GM19328 (cell line): ENCODE measurements at regions not wholly inside any gene's neighbourhood (a gene's known extent, or its start where the extent isn't known, plus 50 kb on each side); places are given as distances from the start of the nearest gene placed in this dataset.
A peak's percentile ranks its signal among the peaks of the same experiment; 100 is the strongest.
"Not testable (repeated sequence)": the region's sequence is repeated elsewhere in the genome, so short reads cannot be mapped to it uniquely, and the experiment has no call there.

ENCODE experiments used
- ATAC-seq: cut with Tn5 transposase; IDR thresholded peaks from one replicate; pipeline ENCODE4 v1.9.1; 2021; ENCODE audit warnings: mild to moderate bottlenecking, moderate library complexity; ENCODE audit not compliant: unreplicated experiment

DNA sequence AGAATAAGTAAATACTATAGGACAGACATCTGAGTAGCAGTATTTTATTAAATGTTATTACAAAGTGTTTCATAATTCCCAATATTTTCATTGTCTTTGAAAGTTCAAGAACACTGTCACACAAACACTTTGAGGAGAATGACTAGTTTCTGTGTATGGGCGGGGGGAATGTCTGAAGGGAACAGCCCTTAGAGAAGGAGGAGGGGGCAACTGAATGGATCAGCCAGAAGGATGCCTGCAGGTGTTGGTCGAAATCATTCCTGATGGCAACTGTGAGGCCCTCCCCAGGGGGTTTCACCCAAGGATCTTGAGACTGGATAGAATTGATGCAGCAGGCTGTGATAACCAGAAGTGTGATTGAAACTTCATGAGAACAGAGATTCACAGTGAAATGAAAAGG is 223.2 kb upstream of the C1orf87 start:
- ATAC-seq: no peak

DNA sequence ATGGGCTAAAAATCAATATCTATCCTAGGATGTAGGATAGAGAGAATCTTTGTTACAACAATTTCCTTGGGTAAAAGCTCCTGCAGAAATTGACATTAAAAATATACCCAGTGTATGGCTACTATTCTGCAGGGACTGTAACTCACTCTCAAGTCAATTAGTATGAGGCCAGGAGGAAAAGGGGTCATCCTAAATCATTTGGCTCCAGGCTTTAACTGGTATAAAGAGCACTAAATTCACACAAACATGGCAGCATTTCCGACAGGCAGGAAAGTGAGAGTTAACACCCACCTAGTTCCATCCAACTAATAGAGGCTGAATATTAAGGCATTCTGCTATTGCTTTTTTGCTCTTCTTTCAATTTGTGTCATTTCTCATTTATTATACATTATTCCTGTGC is 218.6 kb upstream of the C1orf87 start:
- ATAC-seq: no peak

DNA sequence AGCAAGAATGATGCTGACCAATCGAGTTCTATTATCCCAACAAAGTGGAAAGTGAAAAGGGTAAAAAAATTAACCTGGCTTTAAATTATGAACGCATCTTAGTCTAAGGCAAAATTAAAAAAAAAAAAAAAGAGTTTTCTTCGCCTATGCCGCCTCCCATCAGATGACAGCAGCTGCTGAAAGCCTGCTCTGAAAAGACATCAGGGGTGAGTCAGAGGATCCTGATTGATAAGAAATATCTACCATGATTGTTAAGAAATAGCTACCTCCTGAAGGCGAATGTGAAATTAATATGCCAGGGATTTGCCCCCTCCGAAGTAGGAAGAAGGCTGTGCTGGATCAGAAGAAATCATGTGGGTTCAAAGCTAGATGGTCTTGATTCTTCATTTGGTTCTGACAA is 216.8 kb upstream of the C1orf87 start:
- no peak for ATAC-seq

DNA sequence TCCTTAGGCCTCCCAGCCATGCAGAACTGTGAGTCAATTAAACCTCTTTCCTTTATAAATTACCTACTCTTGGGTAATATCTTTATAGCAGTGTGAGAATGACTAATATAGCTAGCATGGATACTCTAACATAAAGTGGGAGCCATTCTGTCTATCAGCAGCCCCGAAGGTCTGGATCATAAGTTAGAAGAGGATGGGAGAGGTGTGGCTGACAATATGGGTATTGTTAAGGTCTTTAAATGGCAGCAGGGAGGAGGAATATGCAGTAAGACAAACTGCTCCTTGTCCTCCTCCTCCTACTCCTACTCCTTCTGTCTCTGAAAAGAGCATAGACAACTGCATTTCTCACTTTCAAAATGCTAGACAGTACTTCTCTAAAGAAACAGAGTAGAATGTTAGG is 214.0 kb upstream of the C1orf87 start:
- ATAC-seq: no peak

DNA sequence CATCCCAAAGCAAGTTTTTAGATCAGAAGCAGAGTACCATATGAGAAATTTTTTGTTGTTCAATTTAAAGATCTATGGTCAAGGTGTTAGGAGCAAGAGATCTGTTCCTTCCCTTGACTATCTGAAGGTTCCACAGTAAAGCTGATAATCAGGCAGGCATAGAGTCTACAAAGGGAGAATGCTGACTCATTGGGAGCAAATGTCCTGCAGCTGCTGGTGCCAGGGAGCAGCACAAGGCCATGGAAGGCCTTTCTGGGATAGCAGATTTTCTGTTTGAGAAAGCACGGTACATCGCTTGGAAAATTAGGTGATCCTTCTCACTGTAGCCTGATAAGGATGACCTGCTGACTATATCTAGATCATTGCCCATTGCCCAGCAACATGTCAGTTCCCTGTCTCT is 210.1 kb upstream of the C1orf87 start:
- ATAC-seq: no peak

DNA sequence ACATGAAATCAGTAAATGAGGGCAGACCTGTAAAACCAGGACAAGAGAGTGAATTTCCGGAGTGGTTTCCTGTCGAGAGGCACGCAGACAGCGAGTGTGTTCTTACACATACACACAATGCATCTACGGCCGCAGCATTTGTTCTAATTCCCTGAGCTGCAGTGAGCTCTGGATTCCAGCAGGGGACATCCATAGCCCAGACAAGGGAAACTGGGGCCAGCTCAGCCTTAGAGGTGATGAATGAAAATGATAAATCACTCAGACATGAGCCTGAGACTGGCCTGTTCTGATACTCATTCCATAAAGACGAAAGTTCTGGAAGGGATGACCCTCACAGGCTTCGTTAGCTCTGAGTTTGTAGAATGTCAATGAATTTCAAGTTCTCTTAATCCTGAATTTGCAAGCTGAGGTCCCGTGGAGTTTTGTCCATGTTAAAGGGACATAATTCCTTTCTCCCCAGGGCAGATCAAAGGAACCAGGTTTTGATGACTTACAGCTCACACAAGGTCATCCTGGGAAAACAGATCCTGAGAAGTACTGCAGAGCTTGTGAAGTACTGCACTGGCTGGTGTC is 207.9 kb upstream of the C1orf87 start:
- peak; percentile 94 for ATAC-seq

DNA sequence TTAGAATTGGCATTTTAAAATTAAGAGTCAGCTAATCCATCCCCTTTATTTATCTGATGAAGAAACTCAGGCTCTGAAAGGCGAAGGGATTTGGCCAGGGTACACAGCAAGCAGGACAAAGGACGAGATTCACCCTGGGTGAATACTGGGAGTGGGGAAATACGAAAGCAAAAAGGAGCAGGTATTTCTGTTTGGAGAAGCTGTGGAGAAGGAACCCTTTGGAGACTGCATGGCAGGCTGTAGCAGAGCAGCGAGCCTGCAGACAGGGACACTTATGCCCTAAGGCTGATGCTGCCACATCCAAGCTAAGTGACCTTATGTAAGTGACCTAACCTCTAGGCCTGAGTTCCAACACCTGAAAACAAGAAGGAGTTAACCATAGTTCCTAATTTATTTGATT is 207.2 kb upstream of the C1orf87 start:
- ATAC-seq: no peak

DNA sequence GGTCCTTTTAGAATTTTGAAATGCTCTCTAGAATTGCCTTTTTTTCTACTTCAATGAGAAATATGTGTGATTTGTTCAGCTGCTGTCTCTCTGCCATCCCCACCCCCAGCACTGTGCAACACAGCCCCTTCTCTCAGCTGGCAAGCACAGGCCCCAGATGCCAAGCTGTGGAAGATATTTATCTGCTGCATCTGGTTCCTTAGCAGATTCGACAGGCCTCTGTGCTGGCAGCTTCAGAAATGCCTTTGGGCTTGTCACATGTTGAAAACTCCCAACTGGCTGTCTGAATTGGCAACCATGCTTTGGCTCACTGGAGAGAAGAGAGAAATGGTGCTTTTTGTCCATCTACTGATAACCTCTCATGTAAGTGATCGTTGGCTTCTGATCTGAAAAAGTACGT is 206.7 kb upstream of the C1orf87 start:
- ATAC-seq: no peak

DNA sequence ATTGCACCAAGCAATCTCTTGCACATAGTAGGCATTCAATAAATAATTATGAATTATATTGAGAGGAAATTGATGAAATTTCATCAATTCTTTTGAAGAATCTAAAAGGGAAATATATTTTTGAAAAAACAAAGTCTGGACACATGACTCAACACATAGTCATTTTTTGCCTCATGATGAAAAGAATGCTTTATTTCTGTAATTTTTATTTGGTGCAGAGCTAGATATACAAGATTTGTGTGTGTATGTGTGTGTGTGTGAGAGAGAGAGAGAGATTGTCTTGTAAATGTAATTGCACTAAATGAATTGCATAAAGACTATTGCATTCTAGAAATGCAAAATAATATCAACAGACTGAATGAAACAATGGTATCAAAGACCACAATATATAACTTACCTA is 206.2 kb upstream of the C1orf87 start:
- ATAC-seq: no peak

DNA sequence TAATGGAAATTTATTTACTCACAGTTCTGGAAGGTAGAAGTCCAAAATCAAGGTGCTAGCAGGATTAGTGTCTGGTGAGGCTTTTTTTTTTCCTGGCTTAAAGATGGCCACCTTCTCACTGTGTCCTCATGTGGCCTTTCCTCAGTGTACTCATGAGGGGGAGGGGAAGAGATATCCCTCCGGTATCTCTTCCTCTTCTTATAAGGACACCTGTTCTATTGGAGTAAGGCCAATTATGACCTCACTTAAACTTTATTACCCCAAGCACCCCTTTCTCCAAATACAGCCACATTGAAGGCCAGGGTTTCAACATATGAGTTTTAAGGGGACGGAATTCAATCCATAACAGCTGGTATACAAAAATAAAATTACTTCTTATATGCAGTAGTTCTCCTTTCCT is 203.7 kb upstream of the C1orf87 start:
- no peak for ATAC-seq

DNA sequence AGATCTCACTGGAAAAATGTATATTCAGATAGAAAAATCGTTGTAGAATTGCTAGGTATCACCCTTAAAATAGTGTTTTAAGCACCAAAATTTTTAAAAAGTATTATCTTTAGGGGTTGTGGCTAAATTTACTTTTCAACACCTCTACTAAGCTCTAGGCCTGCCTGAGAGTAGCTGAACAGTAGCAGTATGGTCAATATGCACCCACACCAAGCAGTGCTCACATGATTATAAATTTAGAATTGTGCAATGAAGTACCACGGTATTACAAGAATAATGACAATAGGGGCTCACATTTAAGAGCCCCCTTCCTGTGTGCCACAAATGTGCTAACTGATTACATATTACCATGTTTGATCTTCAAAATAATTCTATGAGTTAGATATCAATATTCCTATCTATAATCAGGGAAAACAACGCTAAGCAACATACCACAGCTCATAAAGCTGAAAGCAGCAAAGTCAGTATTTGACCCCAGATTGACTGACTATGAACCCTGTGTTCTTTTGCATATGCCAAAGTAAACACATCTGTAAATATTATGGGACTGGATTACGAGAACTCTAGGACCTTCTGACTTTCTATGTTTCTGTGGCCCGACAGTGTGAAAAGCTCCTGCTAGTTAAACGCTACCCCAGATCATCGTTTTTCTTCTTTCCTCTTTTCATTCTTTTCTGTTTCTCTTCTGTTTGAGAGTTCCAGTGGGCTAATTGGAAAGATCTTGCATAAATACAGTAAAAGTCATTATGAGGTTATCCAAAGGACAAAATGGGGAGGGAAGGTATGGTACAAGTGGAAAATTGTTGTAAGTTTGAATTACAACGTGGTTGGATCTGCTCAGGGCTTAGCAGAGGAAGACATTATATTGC is 201.1 kb upstream of the C1orf87 start:
- ATAC-seq: no peak

DNA sequence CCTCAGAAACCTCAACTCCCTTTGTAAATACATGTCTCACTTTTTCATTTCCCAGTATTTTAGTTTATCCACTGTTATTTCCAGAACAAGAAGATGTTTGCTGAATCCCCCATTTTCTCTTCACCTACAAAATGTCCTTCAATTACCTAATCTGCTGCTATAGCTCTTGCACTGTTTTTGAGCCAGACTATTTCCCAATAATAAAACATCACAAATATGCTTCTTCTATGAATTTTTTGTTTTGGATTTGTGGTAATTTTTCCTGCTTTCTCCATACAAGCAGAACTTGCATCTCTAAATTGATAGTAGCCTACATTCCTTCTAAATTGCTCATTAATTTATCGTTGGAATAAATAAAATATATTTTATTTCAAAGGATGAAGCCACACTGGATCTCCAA is 199.6 kb upstream of the C1orf87 start:
- ATAC-seq: no peak

DNA sequence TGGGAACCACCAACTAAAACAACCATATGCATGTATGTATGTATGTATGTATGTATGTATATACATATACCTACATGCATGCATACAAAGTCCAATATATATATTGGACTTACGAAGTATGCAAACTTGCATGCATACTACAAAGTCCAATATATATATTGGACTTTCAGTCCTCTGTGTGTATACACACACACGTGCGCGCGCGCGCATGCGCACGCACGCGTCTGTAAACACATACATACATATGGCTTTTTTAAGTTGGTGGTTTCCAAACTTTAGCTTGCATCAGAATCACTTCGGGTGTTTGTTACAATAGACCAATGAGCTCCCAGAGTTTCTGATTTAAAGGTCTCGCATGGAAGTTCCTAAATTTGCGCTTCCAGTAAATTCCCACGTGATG is 197.5 kb upstream of the C1orf87 start:
- ATAC-seq: no peak

DNA sequence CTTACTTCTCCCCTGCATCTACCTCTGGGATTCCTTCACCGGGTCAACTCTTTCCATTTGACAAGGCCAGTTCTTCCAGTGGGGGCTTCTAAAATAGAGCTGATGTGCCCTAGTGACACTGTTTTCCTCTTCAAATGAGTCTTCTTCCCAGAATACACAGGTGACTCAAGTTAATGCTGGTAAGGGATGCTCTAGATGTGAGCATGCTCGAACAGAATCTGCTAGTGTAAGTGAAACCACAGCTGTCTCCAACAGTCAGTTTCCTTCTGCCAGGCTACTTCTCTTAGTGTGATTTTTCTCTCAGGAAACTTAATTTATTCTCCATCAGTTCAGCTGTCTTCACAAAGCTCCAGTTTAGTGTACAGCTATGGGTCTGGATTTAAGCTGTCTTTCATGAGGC is 194.9 kb upstream of the C1orf87 start:
- no peak for ATAC-seq

DNA sequence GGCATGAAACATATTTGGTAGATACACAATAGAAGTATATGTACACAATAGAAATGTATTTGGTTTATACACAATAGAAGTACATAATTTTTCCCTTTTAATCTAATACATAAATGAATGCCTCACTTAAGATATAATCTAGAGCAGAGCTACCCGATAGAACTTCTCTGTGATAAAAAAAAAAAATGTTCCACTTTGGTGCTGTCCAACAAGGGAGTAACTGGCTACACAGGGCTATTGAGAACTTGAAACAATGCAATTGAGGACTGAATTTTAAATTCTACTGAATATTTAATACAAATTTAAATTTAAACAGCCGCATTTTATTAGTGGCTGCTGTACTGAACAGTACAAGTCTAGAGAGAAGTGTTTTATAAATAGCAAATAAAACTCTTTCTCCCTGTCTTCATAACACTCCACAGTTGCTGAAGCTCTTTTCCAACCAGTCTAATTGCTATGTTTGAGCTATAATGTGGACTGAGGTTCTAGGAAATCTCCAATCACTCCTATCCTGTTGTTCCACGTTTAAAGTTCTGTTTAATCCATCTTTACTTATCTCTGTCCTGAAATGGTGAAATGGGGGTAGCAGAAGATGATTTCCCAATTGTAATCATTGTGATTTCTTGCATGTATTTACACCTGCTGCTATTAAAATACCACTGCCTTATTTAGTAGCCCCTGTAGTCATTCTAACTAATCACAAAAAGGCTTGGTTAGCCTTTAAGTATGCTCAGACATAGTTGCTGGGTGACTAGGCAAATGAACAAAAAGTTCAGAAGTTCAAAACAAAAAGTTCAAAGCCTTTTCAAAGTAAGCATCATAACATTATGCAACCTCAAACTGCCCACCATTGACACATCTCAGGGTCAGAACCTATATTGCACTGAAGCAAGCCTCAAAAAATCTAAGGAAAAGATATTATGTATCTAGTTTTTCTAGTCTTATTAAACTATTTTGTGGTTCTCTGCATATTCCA is 192.3 kb upstream of the C1orf87 start:
- no peak for ATAC-seq

DNA sequence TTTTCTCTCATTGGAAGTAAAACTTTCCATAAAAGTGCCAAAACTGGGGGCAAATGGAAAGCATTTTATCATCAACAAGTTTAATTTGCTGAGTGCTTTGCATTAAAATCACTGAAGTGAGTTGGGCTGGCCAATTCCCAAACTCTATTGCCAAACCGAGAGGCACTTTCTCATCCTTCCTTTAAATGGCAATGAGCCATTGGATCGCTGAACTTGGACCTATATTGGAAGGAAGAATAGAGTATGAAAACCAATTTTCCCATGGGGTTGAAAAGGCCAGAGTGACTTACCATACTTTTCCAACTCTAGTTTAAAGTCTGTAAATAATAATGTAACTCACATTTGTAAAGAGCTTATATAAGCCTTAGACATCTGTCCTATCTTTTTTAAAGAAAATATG is 189.1 kb upstream of the C1orf87 start:
- no peak for ATAC-seq

DNA sequence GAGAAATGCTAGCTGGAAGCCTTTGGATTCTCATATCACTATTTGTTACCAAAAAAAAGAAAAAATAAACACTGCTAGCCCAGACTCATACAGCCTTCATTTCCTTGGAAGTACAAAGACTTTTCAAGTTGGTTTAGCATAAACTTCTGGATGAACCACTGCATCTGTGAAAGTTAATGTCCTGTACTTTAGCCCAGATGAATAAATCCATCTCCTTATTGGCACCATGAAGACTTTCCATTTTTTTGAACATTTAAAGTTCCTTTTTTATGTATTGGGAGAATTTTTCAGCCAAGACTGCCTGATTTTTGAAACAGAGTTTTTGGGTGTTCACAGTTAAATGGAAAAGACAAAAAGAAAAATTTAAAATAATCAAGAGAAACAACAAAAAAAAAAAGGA is 184.0 kb upstream of the C1orf87 start:
- no peak for ATAC-seq

DNA sequence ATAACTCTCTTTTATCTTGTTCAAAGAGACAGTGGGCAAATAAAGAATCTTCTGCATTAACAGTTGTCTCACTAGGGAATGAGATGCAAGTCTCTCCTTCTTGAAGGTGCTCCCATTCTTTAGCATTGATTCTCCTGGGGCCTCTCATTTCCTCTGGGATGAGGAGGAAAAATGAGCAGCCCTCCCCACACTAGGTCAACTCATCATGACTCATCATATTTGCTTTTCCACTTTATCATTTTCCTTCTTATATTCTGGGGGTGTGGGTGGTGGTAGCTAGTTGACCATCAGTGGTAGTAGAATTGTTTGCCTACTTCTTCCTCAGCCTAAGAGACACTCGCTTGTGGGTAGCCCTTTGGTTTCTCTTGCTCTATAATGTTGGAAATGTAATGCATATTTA is 182.0 kb upstream of the C1orf87 start:
- no peak for ATAC-seq

DNA sequence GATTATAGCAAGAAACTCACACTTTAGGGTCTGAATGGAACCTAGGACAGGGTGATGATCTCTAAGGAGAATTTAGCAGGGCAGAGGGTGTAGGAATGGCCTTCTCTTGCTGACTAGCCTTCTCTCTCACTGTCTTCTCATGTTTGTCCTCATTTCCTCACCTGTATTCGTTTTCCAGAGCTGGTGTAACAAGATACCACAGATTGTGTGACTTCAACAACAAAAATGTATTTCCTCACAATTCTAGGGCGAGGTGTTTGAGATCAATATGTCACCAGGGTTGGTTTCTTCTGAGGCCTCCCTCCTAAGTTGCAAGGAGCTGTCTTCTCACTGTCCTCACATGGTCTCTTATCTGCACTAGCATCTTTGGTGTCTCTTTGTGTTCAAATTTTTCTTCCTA is 177.9 kb upstream of the C1orf87 start:
- no peak for ATAC-seq

DNA sequence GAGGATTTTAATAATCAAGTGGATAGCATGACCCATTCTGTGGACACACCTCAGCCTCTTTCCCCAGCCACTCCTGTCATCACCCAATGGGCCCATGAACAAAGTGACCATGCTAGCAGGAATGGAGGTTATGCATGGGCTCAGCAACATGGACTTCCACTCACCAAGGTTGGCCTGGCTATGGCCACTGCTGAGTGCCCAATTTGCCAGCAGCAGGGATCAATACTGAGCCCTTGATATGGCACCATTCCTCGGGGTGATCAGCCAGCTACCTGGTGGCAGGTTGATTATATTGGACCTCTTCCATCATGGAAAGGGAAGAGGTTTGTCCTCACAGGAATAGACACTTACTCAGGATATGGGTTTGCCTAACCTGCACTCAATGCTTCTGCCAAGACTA is 173.9 kb upstream of the C1orf87 start:
- not testable (repeated sequence) for ATAC-seq

DNA sequence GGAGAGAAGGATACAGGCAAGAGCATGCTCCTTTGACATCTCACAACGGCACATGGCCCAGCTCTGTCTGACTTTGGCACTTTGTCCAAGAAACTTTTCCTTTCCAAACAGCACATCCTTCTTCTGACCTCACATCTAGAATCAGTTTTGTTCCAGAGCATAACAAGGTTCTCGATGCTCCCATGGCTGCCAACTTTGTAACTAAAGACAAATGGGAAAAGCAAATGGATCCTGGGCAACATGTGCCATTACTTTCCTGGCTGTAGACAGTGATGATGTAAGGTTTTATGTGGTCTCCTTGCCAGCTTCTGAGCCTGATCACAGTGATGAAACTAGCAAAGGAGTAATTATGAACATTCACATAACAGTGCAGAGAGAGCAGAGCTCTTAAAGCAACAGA is 171.8 kb upstream of the C1orf87 start:
- ATAC-seq: no peak

DNA sequence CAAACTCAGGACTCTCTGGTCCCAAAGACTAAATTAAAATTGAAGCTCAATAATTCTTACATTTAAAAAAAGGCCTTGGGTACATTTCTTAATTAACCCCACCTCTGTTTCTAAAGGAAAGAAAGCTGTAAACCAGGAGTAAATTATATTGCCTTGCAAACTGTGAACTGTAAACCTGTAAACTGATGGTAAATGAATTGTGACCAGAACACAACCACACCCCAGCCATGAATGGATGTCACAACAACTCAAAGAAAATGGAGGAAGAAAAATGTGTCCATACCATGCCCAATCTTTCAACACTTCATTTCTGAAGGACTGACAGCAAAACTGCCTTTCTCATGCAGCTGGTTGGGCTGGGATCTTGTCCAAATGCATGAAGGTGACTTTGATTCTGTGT is 171.3 kb upstream of the C1orf87 start:
- no peak for ATAC-seq
